H1 (cell line): ENCODE measurements at regions not wholly inside any gene's neighbourhood (a gene's known extent, or its start where the extent isn't known, plus 50 kb on each side); places are given as distances from the start of the nearest gene placed in this dataset.

Experiments used
- CTBP2 ChIP-seq: IDR thresholded peaks from 2 replicates; pipeline ENCODE4 v1.7.0; 2011; ENCODE audit warnings: borderline replicate concordance, mild to moderate bottlenecking, moderate library complexity, mixed read lengths, low read length; ENCODE audit not compliant: insufficient read depth, insufficient read length
- GABPA ChIP-seq: IDR thresholded peaks from 2 replicates; pipeline ENCODE4 v1.6.1; 2011; ENCODE audit warnings: mild to moderate bottlenecking, low read length, moderate library complexity, borderline replicate concordance; ENCODE audit not compliant: insufficient read depth
- HDAC2 ChIP-seq, 2 experiments: fragments of 300-600 bp in 1 of 2; sonication (generic) in 1 of 2; IDR thresholded peaks; 2 replicates each; pipeline ENCODE4 v1.6.1; 2011 to 2012; ENCODE audit warnings: low read depth in 2 of 2, low read length in 2 of 2, mild to moderate bottlenecking in 2 of 2, moderate library complexity in 2 of 2, borderline replicate concordance in 1 of 2, inconsistent platforms in 1 of 2
- HDAC6 ChIP-seq: IDR thresholded peaks from one replicate; pipeline ENCODE4 v1.7.1; 2012; ENCODE audit warnings: low read depth, mild to moderate bottlenecking, inconsistent platforms, low read length, moderate library complexity
- SP1 ChIP-seq: IDR thresholded peaks from 2 replicates; pipeline ENCODE4 v1.6.1; 2011; ENCODE audit warnings: low read depth, low read length
- SP2 ChIP-seq: IDR thresholded peaks from 2 replicates; pipeline ENCODE4 v1.6.1; 2012; ENCODE audit warnings: mild to moderate bottlenecking, low read length, inconsistent platforms
- TBP ChIP-seq: IDR thresholded peaks from 2 replicates; pipeline ENCODE4 v1.6.1; 2011; ENCODE audit warnings: low read depth, low read length, improper control_type of control experiment
- TF ChIP-seq, protein P1 (sequence below): fragments of 300-600 bp; sonication (generic); IDR thresholded peaks from 2 replicates; pipeline ENCODE4 v1.7.1; 2012; ENCODE audit warnings: low read length, moderate library complexity, mild to moderate bottlenecking, inconsistent platforms; ENCODE audit not compliant: insufficient replicate concordance

DNA sequence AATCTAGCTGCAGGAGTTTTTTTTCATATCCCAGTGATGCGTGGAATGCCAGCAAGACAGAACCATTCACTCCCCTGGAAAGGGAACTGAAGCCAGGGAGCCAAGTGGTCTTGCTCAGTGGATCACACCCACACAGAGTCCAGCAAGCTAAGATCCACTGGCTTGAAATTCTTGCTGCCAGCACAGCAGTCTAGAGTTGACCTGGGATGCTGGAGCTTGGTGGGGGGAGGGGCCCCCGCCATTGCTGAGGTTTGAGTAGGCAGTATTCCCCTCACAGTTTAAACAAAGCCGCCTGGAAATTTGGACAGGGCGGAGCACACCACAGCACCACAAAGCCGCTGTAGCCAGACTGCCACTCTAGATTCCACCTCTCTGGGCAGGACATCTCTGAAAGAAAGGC is 86.9 kb upstream of the STXBP6 start (continued):
- TF ChIP-seq, protein P1, sequence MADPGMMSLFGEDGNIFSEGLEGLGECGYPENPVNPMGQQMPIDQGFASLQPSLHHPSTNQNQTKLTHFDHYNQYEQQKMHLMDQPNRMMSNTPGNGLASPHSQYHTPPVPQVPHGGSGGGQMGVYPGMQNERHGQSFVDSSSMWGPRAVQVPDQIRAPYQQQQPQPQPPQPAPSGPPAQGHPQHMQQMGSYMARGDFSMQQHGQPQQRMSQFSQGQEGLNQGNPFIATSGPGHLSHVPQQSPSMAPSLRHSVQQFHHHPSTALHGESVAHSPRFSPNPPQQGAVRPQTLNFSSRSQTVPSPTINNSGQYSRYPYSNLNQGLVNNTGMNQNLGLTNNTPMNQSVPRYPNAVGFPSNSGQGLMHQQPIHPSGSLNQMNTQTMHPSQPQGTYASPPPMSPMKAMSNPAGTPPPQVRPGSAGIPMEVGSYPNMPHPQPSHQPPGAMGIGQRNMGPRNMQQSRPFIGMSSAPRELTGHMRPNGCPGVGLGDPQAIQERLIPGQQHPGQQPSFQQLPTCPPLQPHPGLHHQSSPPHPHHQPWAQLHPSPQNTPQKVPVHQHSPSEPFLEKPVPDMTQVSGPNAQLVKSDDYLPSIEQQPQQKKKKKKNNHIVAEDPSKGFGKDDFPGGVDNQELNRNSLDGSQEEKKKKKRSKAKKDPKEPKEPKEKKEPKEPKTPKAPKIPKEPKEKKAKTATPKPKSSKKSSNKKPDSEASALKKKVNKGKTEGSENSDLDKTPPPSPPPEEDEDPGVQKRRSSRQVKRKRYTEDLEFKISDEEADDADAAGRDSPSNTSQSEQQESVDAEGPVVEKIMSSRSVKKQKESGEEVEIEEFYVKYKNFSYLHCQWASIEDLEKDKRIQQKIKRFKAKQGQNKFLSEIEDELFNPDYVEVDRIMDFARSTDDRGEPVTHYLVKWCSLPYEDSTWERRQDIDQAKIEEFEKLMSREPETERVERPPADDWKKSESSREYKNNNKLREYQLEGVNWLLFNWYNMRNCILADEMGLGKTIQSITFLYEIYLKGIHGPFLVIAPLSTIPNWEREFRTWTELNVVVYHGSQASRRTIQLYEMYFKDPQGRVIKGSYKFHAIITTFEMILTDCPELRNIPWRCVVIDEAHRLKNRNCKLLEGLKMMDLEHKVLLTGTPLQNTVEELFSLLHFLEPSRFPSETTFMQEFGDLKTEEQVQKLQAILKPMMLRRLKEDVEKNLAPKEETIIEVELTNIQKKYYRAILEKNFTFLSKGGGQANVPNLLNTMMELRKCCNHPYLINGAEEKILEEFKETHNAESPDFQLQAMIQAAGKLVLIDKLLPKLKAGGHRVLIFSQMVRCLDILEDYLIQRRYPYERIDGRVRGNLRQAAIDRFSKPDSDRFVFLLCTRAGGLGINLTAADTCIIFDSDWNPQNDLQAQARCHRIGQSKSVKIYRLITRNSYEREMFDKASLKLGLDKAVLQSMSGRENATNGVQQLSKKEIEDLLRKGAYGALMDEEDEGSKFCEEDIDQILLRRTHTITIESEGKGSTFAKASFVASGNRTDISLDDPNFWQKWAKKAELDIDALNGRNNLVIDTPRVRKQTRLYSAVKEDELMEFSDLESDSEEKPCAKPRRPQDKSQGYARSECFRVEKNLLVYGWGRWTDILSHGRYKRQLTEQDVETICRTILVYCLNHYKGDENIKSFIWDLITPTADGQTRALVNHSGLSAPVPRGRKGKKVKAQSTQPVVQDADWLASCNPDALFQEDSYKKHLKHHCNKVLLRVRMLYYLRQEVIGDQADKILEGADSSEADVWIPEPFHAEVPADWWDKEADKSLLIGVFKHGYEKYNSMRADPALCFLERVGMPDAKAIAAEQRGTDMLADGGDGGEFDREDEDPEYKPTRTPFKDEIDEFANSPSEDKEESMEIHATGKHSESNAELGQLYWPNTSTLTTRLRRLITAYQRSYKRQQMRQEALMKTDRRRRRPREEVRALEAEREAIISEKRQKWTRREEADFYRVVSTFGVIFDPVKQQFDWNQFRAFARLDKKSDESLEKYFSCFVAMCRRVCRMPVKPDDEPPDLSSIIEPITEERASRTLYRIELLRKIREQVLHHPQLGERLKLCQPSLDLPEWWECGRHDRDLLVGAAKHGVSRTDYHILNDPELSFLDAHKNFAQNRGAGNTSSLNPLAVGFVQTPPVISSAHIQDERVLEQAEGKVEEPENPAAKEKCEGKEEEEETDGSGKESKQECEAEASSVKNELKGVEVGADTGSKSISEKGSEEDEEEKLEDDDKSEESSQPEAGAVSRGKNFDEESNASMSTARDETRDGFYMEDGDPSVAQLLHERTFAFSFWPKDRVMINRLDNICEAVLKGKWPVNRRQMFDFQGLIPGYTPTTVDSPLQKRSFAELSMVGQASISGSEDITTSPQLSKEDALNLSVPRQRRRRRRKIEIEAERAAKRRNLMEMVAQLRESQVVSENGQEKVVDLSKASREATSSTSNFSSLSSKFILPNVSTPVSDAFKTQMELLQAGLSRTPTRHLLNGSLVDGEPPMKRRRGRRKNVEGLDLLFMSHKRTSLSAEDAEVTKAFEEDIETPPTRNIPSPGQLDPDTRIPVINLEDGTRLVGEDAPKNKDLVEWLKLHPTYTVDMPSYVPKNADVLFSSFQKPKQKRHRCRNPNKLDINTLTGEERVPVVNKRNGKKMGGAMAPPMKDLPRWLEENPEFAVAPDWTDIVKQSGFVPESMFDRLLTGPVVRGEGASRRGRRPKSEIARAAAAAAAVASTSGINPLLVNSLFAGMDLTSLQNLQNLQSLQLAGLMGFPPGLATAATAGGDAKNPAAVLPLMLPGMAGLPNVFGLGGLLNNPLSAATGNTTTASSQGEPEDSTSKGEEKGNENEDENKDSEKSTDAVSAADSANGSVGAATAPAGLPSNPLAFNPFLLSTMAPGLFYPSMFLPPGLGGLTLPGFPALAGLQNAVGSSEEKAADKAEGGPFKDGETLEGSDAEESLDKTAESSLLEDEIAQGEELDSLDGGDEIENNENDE, result no peak
- TF ChIP-seq HDAC2 (IDR thresholded peaks at IDR 0.05; ENCODE audit: borderline replicate concordance in 1 of 2, low read depth in 2 of 2, low read length in 2 of 2), result no peak
- TF ChIP-seq HDAC6, result no peak
- TF ChIP-seq GABPA, result no peak
- no peak for TF ChIP-seq CTBP2
- TF ChIP-seq SP1, result no peak
- TF ChIP-seq TBP, result no peak
- no peak for TF ChIP-seq SP2
